A549 (cell line): ENCODE measurements at regions not wholly inside any gene's neighbourhood (a gene's known extent, or its start where the extent isn't known, plus 50 kb on each side); places are given as distances from the start of the nearest gene placed in this dataset.

Source experiments
- ATOH8 ChIP-seq: fragments of 250-450 bp; sonication (Bioruptor Pico); IDR thresholded peaks from 2 replicates; pipeline ENCODE4 v1.5.0; 2020; ENCODE audit warnings: low read depth, mild to moderate bottlenecking, moderate library complexity
- BHLHE40 ChIP-seq: IDR thresholded peaks from 2 replicates; pipeline ENCODE4 v1.6.1; 2012; ENCODE audit warnings: low read depth, low read length, inconsistent platforms
- CTCF ChIP-seq: fragments of >200 bp; sonication (Bioruptor Twin); formaldehyde crosslinking; IDR thresholded peaks from 3 replicates; pipeline ENCODE4 v1.5.1; 2016
- ELK1 ChIP-seq: fragments of 150-350 bp; IDR thresholded peaks from 2 replicates; pipeline ENCODE4 v1.6.1; 2014; ENCODE audit warnings: low read depth, mild to moderate bottlenecking, low read length
- FOSB ChIP-seq: fragments of 250-450 bp; sonication (Bioruptor Pico); IDR thresholded peaks from 2 replicates; pipeline ENCODE4 v1.5.0; 2020; ENCODE audit warnings: mild to moderate bottlenecking, moderate library complexity
- HEYL ChIP-seq: fragments of 250-450 bp; sonication (Bioruptor Pico); IDR thresholded peaks from 2 replicates; pipeline ENCODE4 v1.8.0; 2021; ENCODE audit warnings: mild to moderate bottlenecking, moderate library complexity
- MAFK ChIP-seq: fragments of 450-650 bp; IDR thresholded peaks from 2 replicates; pipeline ENCODE4 v1.6.1; 2014; ENCODE audit not compliant: partially characterized antibody
- NFE2L2 ChIP-seq: fragments of 150-350 bp; conservative IDR thresholded peaks from 2 replicates; pipeline ENCODE4 v1.6.1; 2014; ENCODE audit warnings: low read length
- POLR2A ChIP-seq: IDR thresholded peaks from 2 replicates; pipeline ENCODE4 v1.6.1; 2012; ENCODE audit warnings: mild to moderate bottlenecking, low read length
- REST ChIP-seq: fragments of 200-600 bp; sonication (generic); IDR thresholded peaks from 2 replicates; pipeline ENCODE4 v1.6.1; 2016; ENCODE audit warnings: antibody characterized with exemption, mild to moderate bottlenecking, moderate library complexity
- RFX5 ChIP-seq: fragments of 450-650 bp; IDR thresholded peaks from 2 replicates; pipeline ENCODE4 v1.7.1; 2014; ENCODE audit warnings: antibody characterized with exemption, mild to moderate bottlenecking, moderate library complexity
- SMC3 ChIP-seq: fragments of >200 bp; sonication (Bioruptor Twin); formaldehyde crosslinking; IDR thresholded peaks from 3 replicates; pipeline ENCODE4 v1.6.1; 2018; ENCODE audit warnings: inconsistent platforms
- TP53 ChIP-seq: fragments of 250-450 bp; sonication (Bioruptor Pico); IDR thresholded peaks from 2 replicates; pipeline ENCODE4 v1.5.0; 2021; ENCODE audit warnings: mild to moderate bottlenecking, moderate library complexity
- ZFP36 ChIP-seq: fragments of 450-650 bp; IDR thresholded peaks from 2 replicates; pipeline ENCODE4 v1.6.1; 2014; ENCODE audit warnings: borderline replicate concordance; ENCODE audit not compliant: partially characterized antibody

GRCh38 chr9:8053501-8053900 is 253.9 kb upstream of the DMAC1 start:
- no peak for TF ChIP-seq CTCF
- TF ChIP-seq NFE2L2, result no peak
- no peak for TF ChIP-seq FOSB (CRISPR knock-in tag)
- TF ChIP-seq HEYL, result no peak
- TF ChIP-seq POLR2A, result no peak
- TF ChIP-seq TP53 (CRISPR knock-in tag), result no peak
- no peak for TF ChIP-seq MAFK
- no peak for TF ChIP-seq ATOH8 (CRISPR knock-in tag)
- no peak for TF ChIP-seq ELK1
- TF ChIP-seq BHLHE40, result no peak
- TF ChIP-seq ZFP36, result no peak
- TF ChIP-seq SMC3, result no peak
- no peak for TF ChIP-seq RFX5
- TF ChIP-seq REST, result no peak
